Motor neuron (in vitro differentiated cells): ENCODE measurements at regions not wholly inside any gene's neighbourhood (a gene's known extent, or its start where the extent isn't known, plus 50 kb on each side); places are given as distances from the start of the nearest gene placed in this dataset.

Experiments used
- ATAC-seq, 8 experiments: fragments of 200-7000 bp; cut with Tn5 transposase; replicated peaks in 6 of 8; 2 replicates each; pipeline ENCODE4 v1.8.0; 2021; ENCODE audit warnings: mild to moderate bottlenecking in 8 of 8, moderate library complexity in 8 of 8
- H3K27ac ChIP-seq, 2 donors: fragments of 250-450 bp; sonication (Bioruptor Pico); 2 replicates each; pipeline ENCODE4 v1.9.0; 2021; ENCODE audit warnings: antibody characterized with exemption in 2 of 2, mild to moderate bottlenecking in 2 of 2, moderate library complexity in 1 of 2
- H3K4me1 ChIP-seq, 2 donors: fragments of 250-450 bp; sonication (Bioruptor Pico); replicated peaks in 1 of 2; 2 replicates each; pipeline ENCODE4 v1.6.1; 2021; ENCODE audit warnings: antibody characterized with exemption in 2 of 2, mild to moderate bottlenecking in 2 of 2, moderate library complexity in 1 of 2
- H3K4me3 ChIP-seq, 5 donors: fragments of 250-450 bp; sonication (Bioruptor Pico); 2 replicates each; pipeline ENCODE4 v1.9.0; 2021; ENCODE audit warnings: antibody characterized with exemption in 5 of 5, mild to moderate bottlenecking in 5 of 5, moderate library complexity in 4 of 5
- WGBS, 10 experiments: fragments of 450-650 bp; shearing (Covaris generic); methylation state at CpG; one replicate each; pipeline ENCODE4 v1.0.0; 2022; 5-methylcytosine and 5-hydroxymethylcytosine counted together
- in situ Hi-C, 9 experiments: fragments of 400-800 bp; cut with MboI; loops; one replicate each; pipeline ENCODE4 v1.15.0; 2021; ENCODE audit warnings: low sequenced_read_pairs in 9 of 9, low pct_unique_long_range_greater_than_20kb in 2 of 9; ENCODE audit not compliant: unreplicated experiment in 9 of 9

GRCh38 chr12:92505254-92506231 is 197.2 kb upstream of the PLEKHG7 start:
- WGBS, 10 experiments, result 26 to 83% (median 64%) methylated on average over 2 to 11 of the region's 12 CpGs; no CpG with 5 or more reads in 1 of the 10 experiments
- Histone ChIP-seq H3K4me1 (peaks cover 20 to 26% of the 10 kb centered on the region in 2 donors), H3K27ac (no peak overlapping the region), H3K4me3 (no peak overlapping the region)
- in situ Hi-C loops, result no loop called here
- peak in 6 of 8 experiments; percentile 46 to 62 (median 50) for ATAC-seq

DNA sequence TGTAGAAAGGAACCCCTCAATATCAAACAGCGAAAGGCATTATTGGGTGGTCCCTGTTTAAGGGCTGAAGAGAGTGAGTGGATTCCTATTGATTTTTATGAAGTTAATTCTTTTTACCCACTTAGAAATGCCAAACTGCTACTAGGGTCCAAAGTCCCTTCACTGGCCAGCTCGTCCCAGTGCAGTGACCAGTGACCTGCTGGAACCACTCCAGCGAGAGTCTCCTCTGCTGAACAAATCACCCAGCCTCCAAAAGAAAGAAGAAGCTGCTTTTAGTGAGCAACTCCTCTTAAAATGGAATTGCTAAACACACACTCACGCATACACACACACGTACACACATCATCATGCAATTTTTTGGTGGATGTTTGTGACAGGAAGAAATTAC is 198.2 kb upstream of the PLEKHG7 start:
- WGBS, 10 experiments, result 80 to 100% (median 87%) methylated on average over 1 to 5 of the region's 5 CpGs; no CpG with 5 or more reads in 2 of the 10 experiments
- in situ Hi-C loops, result no loop called here
- Histone ChIP-seq H3K4me3 (no peak overlapping the region), H3K27ac (no peak overlapping the region), H3K4me1 (peaks cover 20 to 26% of the 10 kb centered on the region in 2 donors)
- ATAC-seq, result no peak

DNA sequence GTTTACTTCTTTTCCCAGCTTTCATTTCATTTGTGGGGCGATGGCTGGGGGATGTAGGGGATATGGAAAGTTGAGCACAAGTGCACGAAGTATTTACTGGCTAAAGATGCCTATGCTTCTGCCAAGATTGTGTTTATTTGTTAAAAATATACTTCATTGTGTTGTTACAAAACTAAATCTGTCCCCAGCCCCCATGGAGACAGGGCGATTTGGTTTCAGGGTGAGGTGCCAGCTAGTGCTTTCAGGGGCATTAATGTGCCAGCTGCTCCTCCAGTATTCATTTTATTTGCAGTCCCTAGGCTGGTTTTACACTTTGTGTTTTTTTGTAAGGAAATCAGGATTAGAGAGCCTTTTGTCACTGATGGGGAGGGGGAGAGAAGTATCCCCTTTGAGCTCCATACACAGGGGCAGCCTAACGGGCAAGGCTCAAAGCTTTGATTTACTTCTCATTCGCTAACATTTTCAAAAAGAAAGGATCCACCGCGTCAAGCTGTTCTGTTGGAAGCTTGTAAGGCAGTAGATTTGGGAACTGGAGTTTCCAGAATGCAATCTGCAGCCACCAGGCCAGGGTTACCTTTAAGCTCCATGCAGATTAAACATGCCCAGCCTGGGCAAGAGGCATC is 198.7 kb upstream of the PLEKHG7 start:
- peaks cover 20 to 26% of the 10 kb centered on the region in 2 donors for H3K4me1 ChIP-seq
- WGBS, 10 experiments, result 66 to 100% (median 84%) methylated on average over 2 to 7 of the region's 7 CpGs; no CpG with 5 or more reads in 2 of the 10 experiments
- in situ Hi-C loops, result no loop called here
- H3K27ac ChIP-seq, result no peak overlapping the region
- peak in 1 of 8 experiments; percentile 26 for ATAC-seq
- no peak overlapping the region for H3K4me3 ChIP-seq

GRCh38 chr12:92503029-92503931 is 199.5 kb upstream of the PLEKHG7 start:
- Histone ChIP-seq H3K4me3 (no peak overlapping the region), H3K4me1 (peaks cover 20 to 26% of the 10 kb centered on the region in 2 donors), H3K27ac (no peak overlapping the region)
- peak in 3 of 8 experiments; percentile 33 to 53 (median 46) for ATAC-seq
- in situ Hi-C loops, result no loop called here
- WGBS, 10 experiments, result 59 to 82% (median 79%) methylated on average over 2 to 9 of the region's 12 CpGs

GRCh38 chr12:92502417-92503028 is 200.3 kb upstream of the PLEKHG7 start:
- Histone ChIP-seq H3K4me3 (no peak overlapping the region), H3K4me1 (peaks cover 20 to 26% of the 10 kb centered on the region in 2 donors), H3K27ac (no peak overlapping the region)
- in situ Hi-C loops, result no loop called here
- ATAC-seq, result no peak
- WGBS, 10 experiments, result 82 to 100% (median 91%) methylated on average over 1 to 3 of the region's 3 CpGs

DNA sequence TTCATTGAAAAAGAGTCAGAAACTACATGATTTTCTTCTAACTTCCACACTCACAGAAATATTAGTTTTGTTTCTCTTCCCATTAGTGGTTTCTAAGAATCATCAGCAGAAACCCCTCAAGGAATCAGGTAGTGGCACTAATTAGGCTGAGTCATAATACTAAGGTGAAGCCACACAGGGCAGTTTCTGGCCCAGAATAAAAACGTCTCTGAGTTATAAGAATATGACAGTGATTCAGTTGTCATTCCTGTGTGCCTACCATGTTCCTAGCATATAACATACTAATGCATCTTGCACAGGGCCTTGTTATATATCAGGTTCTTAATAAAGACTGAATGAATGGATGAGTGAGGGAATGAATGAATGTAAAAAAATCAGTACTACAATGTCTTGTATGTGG is 206.0 kb upstream of the PLEKHG7 start:
- H3K4me3 ChIP-seq, result no peak overlapping the region
- ATAC-seq, result no peak
- H3K27ac ChIP-seq, result no peak overlapping the region
- 0 to 80% (median 50%) methylated on average over 1 of the region's 1 CpG; no CpG with 5 or more reads in 6 of the 10 experiments for WGBS, 10 experiments
- in situ Hi-C loops, result no loop called here
- H3K4me1 ChIP-seq, result no peaks in the 10 kb centered on the region

- no peak for ATAC-seq
- no peak overlapping the region for H3K27ac ChIP-seq
- in situ Hi-C loops, result no loop called here
- no peaks in the 10 kb centered on the region for H3K4me1 ChIP-seq
- no peak overlapping the region for H3K4me3 ChIP-seq
These were observed 207.7 kb upstream of the PLEKHG7 start for GRCh38 chr12:92495108-92495507.

- H3K27ac ChIP-seq, result no peak overlapping the region
- no peaks in the 10 kb centered on the region for H3K4me1 ChIP-seq
- no peak for ATAC-seq
- no peak overlapping the region for H3K4me3 ChIP-seq
- in situ Hi-C loops, result no loop called here
These were observed 209.0 kb upstream of the PLEKHG7 start for GRCh38 chr12:92493816-92494215.

- ATAC-seq, result no peak
- 13 to 100% (median 100%) methylated on average over 1 to 2 of the region's 2 CpGs; no CpG with 5 or more reads in 3 of the 10 experiments for WGBS, 10 experiments
- in situ Hi-C loops, result no loop called here
- Histone ChIP-seq H3K4me3 (no peak overlapping the region), H3K27ac (no peak overlapping the region), H3K4me1 (no peaks in the 10 kb centered on the region)
These were observed 209.8 kb upstream of the PLEKHG7 start for GRCh38 chr12:92492995-92493394.

DNA sequence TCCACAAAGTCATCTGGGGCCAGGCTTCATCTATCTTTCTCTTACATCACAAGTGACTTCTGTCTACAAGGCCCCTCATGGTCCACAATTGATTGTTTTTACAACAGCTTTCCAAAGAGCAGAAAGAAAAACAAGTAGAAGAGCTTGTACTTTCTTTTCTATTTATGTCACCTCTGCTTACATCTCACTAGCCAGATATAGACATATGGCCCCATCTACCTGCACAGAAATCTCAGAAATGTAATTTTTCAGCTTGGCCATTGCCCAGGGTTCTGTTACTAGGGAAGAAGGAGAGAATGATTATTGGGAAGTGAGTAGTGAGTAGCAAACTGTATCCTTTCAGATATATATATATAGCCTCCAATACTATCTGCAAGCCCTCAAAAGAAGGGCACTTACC is 210.5 kb upstream of the PLEKHG7 start:
- no peaks in the 10 kb centered on the region for H3K4me1 ChIP-seq
- ATAC-seq, result no peak
- H3K27ac ChIP-seq, result no peak overlapping the region
- no peak overlapping the region for H3K4me3 ChIP-seq
- in situ Hi-C loops, result no loop called here

DNA sequence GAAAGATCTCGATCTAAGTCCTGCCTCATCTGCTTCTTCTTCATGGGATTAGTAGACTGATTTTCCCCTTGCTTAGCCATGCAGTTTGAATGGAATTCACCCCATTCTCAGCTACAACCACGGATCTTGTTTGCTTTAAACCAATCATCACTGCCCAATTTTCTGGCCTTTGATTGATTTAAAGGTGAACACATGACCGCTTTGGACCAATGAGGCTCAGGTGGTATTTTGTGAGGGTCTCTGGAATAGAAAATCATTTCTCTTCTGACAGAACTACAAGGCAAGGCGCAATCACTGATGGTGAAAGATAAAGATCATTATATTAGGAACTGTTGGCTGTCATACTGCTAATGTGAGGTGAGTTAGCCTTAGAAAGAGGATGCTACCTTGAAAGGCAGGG is 213.0 kb upstream of the PLEKHG7 start:
- no peak overlapping the region for H3K27ac ChIP-seq
- peaks cover 2 to 8% of the 10 kb centered on the region in 2 donors for H3K4me1 ChIP-seq
- ATAC-seq, result no peak
- in situ Hi-C loops, result no loop called here
- no peak overlapping the region for H3K4me3 ChIP-seq
- WGBS, 10 experiments, result 52 to 96% (median 83%) methylated on average over 3 to 4 of the region's 4 CpGs; no CpG with 5 or more reads in 1 of the 10 experiments

DNA sequence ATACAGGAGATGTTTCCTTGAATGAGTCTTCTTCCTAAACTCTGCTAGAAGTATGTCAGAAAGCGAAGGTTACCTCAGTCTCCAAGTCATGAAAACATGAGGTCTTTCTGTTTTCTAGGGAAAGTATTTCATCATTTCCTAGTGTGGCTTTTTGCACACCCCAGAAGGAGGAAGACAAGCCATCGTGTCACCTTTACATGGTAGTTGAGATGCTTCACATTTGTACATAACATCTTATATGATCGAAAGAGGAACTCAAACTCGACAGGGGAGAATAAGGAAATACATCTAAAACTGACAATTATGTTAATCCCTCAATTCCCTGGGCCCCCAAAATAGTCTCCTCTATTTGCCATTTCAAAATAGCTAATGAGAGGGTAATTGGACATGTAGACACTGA is 214.1 kb upstream of the PLEKHG7 start:
- Histone ChIP-seq H3K27ac (no peak overlapping the region), H3K4me3 (no peak overlapping the region), H3K4me1 (peaks cover 2 to 8% of the 10 kb centered on the region in 2 donors)
- ATAC-seq, result no peak
- WGBS, 10 experiments, result 41 to 92% (median 80%) methylated on average over 1 to 4 of the region's 4 CpGs
- in situ Hi-C loops, result no loop called here

- no peak overlapping the region for H3K27ac ChIP-seq
- H3K4me3 ChIP-seq, result no peak overlapping the region
- peaks cover 2 to 8% of the 10 kb centered on the region in 2 donors for H3K4me1 ChIP-seq
- no peak for ATAC-seq
- in situ Hi-C loops, result no loop called here
These were observed 215.7 kb upstream of the PLEKHG7 start for GRCh38 chr12:92487138-92487485.
